CD14-positive monocyte (primary cell): ENCODE measurements at regions not wholly inside any gene's neighbourhood (a gene's known extent, or its start where the extent isn't known, plus 50 kb on each side); places are given as distances from the start of the nearest gene placed in this dataset.

Source experiments
- DNase-seq, 3 donors: peaks; one replicate each; pipeline ENCODE4 v3.0.0-alpha.2; 2011 to 2022
- H2AFZ ChIP-seq: 2 replicates; pipeline ENCODE4 v1.6.0; 2012; ENCODE audit warnings: mild to moderate bottlenecking, low read depth, low read length, inconsistent platforms; ENCODE audit not compliant: insufficient read depth, poor library complexity, severe bottlenecking
- H3K27ac ChIP-seq, 2 donors: 1 replicate in 1 of 2; 2 replicates in 1 of 2; pipeline ENCODE4 v1.5.1; 2012 to 2013; ENCODE audit warnings: low read length in 2 of 2, control low read depth in 1 of 2, inconsistent platforms in 1 of 2, low read depth in 1 of 2, mild to moderate bottlenecking in 1 of 2
- H3K27me3 ChIP-seq, 2 donors: one replicate each; pipeline versions ENCODE4 v1.6.0 to v1.6.1; 2011 to 2013; ENCODE audit warnings: low read length in 2 of 2; ENCODE audit not compliant: control insufficient read depth in 2 of 2, insufficient read depth in 2 of 2
- H3K36me3 ChIP-seq, 2 donors: replicated peaks in 1 of 2; 1 replicate in 1 of 2; 2 replicates in 1 of 2; pipeline versions ENCODE4 v1.5.1 to v1.6.1; 2012 to 2013; ENCODE audit warnings: low read length in 2 of 2, control low read depth in 1 of 2, inconsistent platforms in 1 of 2, mild to moderate bottlenecking in 1 of 2; ENCODE audit not compliant: insufficient read depth in 2 of 2, control insufficient read depth in 1 of 2
- H3K4me1 ChIP-seq, 2 donors: 1 replicate in 1 of 2; 2 replicates in 1 of 2; pipeline versions ENCODE4 v1.5.1 to v1.6.1; 2012 to 2013; ENCODE audit warnings: low read length in 2 of 2, control low read depth in 1 of 2, inconsistent platforms in 1 of 2, mild to moderate bottlenecking in 1 of 2, moderate library complexity in 1 of 2; ENCODE audit not compliant: insufficient read depth in 2 of 2, control insufficient read depth in 1 of 2
- H3K4me2 ChIP-seq: replicated peaks from 2 replicates; pipeline ENCODE3; 2012; ENCODE audit warnings: low read length, moderate library complexity, mild to moderate bottlenecking; ENCODE audit not compliant: poor library complexity, severe bottlenecking; ENCODE audit errors: extremely low read depth
- H3K4me3 ChIP-seq, 3 experiments: fragments of 200-600 bp in 1 of 3; sonication (generic) in 1 of 3; replicated peaks in 1 of 3; 1 replicate in 2 of 3; 2 replicates in 1 of 3; pipeline ENCODE4 v1.5.1; 2011 to 2013; ENCODE audit warnings: low read length in 3 of 3, mild to moderate bottlenecking in 3 of 3, control low read depth in 2 of 3, low read depth in 2 of 3, inconsistent platforms in 1 of 3, moderate library complexity in 1 of 3
- H3K79me2 ChIP-seq: 2 replicates; pipeline ENCODE4 v1.6.0; 2012; ENCODE audit warnings: mild to moderate bottlenecking, control low read depth, inconsistent platforms, low read length, moderate library complexity; ENCODE audit not compliant: insufficient read depth
- H3K9ac ChIP-seq: 2 replicates; pipeline ENCODE4 v1.6.0; 2017; ENCODE audit warnings: low read length, mild to moderate bottlenecking; ENCODE audit not compliant: insufficient read depth, poor library complexity, severe bottlenecking
- H3K9me3 ChIP-seq, 2 donors: replicated peaks in 1 of 2; 1 replicate in 1 of 2; 2 replicates in 1 of 2; pipeline versions ENCODE4 v1.5.1 to v1.6.1; 2012 to 2013; ENCODE audit warnings: low read length in 2 of 2, control low read depth in 1 of 2; ENCODE audit not compliant: control insufficient read depth in 1 of 2, insufficient read depth in 1 of 2
- H4K20me1 ChIP-seq: 2 replicates; pipeline ENCODE4 v1.6.0; 2012; ENCODE audit warnings: mild to moderate bottlenecking, low read length, control low read depth, moderate library complexity; ENCODE audit not compliant: insufficient read depth
- H3K27ac Mint-ChIP-seq, 7 donors: one replicate each; pipeline ENCODE4 v1.8.0; 2020; ENCODE audit warnings: mild to moderate bottlenecking in 7 of 7, mixed read lengths in 7 of 7, moderate library complexity in 6 of 7, inconsistent platforms in 2 of 7
- H3K27me3 Mint-ChIP-seq, 3 donors: one replicate each; pipeline ENCODE4 v1.8.0; 2021 to 2022; ENCODE audit warnings: low read depth in 3 of 3, mild to moderate bottlenecking in 3 of 3, mixed read lengths in 3 of 3, moderate library complexity in 3 of 3, inconsistent platforms in 1 of 3
- H3K36me3 Mint-ChIP-seq, 2 donors: one replicate each; pipeline ENCODE4 v1.8.0; 2020; ENCODE audit warnings: mixed read lengths in 2 of 2, inconsistent platforms in 1 of 2, mild to moderate bottlenecking in 1 of 2
- H3K4me1 Mint-ChIP-seq: one replicate; pipeline ENCODE4 v1.8.0; 2020; ENCODE audit warnings: mild to moderate bottlenecking, mixed read lengths
- H3K4me3 Mint-ChIP-seq, 2 donors: one replicate each; pipeline ENCODE4 v1.8.0; 2020; ENCODE audit warnings: mild to moderate bottlenecking in 2 of 2, mixed read lengths in 2 of 2, moderate library complexity in 1 of 2
- H3K9me3 Mint-ChIP-seq, 7 donors: one replicate each; pipeline ENCODE4 v1.8.0; 2020 to 2022; ENCODE audit warnings: mixed read lengths in 7 of 7, mild to moderate bottlenecking in 6 of 7, moderate library complexity in 6 of 7, inconsistent platforms in 2 of 7
- CTCF ChIP-seq: fragments of 200-600 bp; IDR thresholded peaks from one replicate; pipeline ENCODE4 v1.8.0; 2022; ENCODE audit warnings: antibody characterized with exemption, mild to moderate bottlenecking
- WGBS: methylation state at CpG from one replicate; pipeline ENCODE4 v1.1.5; 2013; ENCODE audit warnings: missing lambda C conversion rate; ENCODE audit not compliant: insufficient coverage; 5-methylcytosine and 5-hydroxymethylcytosine counted together
- intact Hi-C, 2 donors: fragments of 100-400 bp; cut with micrococcal nuclease; formaldehyde crosslinking; loops; one replicate each; pipeline versions ENCODE4 v1.15.0 to v1.15.1; 2023

- Histone ChIP-seq H4K20me1 (no peaks in the 10 kb centered on the region), H3K4me3 (no peak overlapping the region), H3K4me1 (no peaks in the 10 kb centered on the region), H2AFZ (no peak overlapping the region), H3K79me2 (no peaks in the 10 kb centered on the region), H3K9ac (no peak overlapping the region), H3K27ac (no peak overlapping the region), H3K9me3 (no peaks in the 10 kb centered on the region), H3K27me3 (no peaks in the 10 kb centered on the region), H3K4me2 (no peak overlapping the region), H3K36me3 (no peaks in the 10 kb centered on the region)
- Mint-ChIP-seq H3K27ac (no peak overlapping the region), H3K4me3 (no peak overlapping the region), H3K4me1 (no peaks in the 10 kb centered on the region), H3K36me3 (no peaks in the 10 kb centered on the region), H3K9me3 (peaks cover 0 to 3% (median 2%) of the 10 kb centered on the region in 7 donors), H3K27me3 (peaks cover 0 to 2% (median 0%) of the 10 kb centered on the region in 3 donors)
- no peak for TF ChIP-seq CTCF
- DNase-seq = no peak
- intact Hi-C loops = no loop called here
Observed at GRCh38 chr2:139048017-139048416, 267.8 kb upstream of the NXPH2 start.

- intact Hi-C loops = no loop called here
- Histone ChIP-seq H3K27me3 (no peaks in the 10 kb centered on the region), H3K4me2 (no peak overlapping the region), H3K4me3 (no peak overlapping the region), H3K36me3 (no peaks in the 10 kb centered on the region), H3K9me3 (peaks cover 0 to 6% of the 10 kb centered on the region in 2 donors), H2AFZ (no peak overlapping the region), H3K4me1 (no peaks in the 10 kb centered on the region), H3K9ac (no peak overlapping the region), H3K27ac (no peak overlapping the region), H4K20me1 (no peaks in the 10 kb centered on the region), H3K79me2 (no peaks in the 10 kb centered on the region)
- DNase-seq = no peak
- TF ChIP-seq CTCF = no peak
- H3K9me3 Mint-ChIP-seq = peaks cover 0 to 3% (median 0%) of the 10 kb centered on the region in 7 donors
- WGBS = no CpG with 5 or more reads among the region's 2 CpGs
- H3K36me3 Mint-ChIP-seq = no peaks in the 10 kb centered on the region
- no peaks in the 10 kb centered on the region for H3K4me1 Mint-ChIP-seq
- no peak overlapping the region for H3K27ac Mint-ChIP-seq
- H3K4me3 Mint-ChIP-seq = no peak overlapping the region
- H3K27me3 Mint-ChIP-seq = no peaks in the 10 kb centered on the region
Observed at GRCh38 chr2:139045524-139045923, 265.3 kb upstream of the NXPH2 start.
